ENCODE measurements at regions not wholly inside any gene's neighbourhood (a gene's known extent, or its start where the extent isn't known, plus 50 kb on each side); places are given as distances from the start of the nearest gene placed in this dataset.
"Not testable (repeated sequence)": the region's sequence is repeated elsewhere in the genome, so short reads cannot be mapped to it uniquely, and the experiment has no call there.

DNA sequence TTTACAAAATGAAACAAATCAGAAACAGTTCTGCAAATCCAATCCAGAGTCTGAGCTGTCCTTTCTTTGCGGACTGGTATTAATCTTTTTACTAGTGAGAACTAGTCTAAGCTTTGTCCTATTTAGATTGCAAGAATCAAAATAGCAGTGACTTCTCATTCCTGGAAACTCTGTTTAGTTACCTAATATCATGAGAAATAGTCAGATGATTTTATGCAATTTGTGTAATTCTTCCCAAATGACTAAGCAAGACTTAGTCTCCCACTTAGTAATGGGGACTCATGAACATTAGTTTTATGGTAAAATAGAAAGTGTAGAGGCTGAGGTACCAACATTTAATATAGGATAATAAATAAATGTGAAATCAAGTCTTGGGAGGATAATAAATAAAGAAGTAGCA, 341.3 kb downstream of the DNAJB9 start:
- Histone ChIP-seq H3K36me3 (ENCODE audit: control insufficient read depth in 4 of 4, insufficient read depth in 3 of 4, low read depth in 1 of 4, low read length in 3 of 4) (no peaks in the 10 kb centered on the region), H3K4me1 (ENCODE audit: control insufficient read depth in 4 of 4, insufficient read depth in 4 of 4, low read length in 3 of 4) (no peaks in the 10 kb centered on the region), H3K9ac (ENCODE audit: low read depth in 1 of 2, low read length in 2 of 2) (no peak overlapping the region), H3K4me3 (ENCODE audit: low read depth in 1 of 3, low read length in 3 of 3) (no peak overlapping the region), H3K27me3 (ENCODE audit: control insufficient read depth in 4 of 4, insufficient read depth in 4 of 4, low read length in 3 of 4) (no peaks in the 10 kb centered on the region), H3K27ac (ENCODE audit: low read depth in 1 of 2, low read length in 2 of 2) (no peak overlapping the region), H3K9me3 (ENCODE audit: control insufficient read depth in 4 of 4, low read length in 3 of 4) (peaks cover 0 to 4% (median 2%) of the 10 kb centered on the region in 4 donors)
- DNase-seq (ENCODE audit: low spot score) = no peak
- 94% methylated on average over 1 of the region's 1 CpG for WGBS
- TF ChIP-seq RAD21 (IDR thresholded peaks at IDR 0.05) = no peak
- TF ChIP-seq EGR1 (IDR thresholded peaks at IDR 0.05; ENCODE audit: low read depth in 2 of 2) = no peak
- TF ChIP-seq, protein P1, sequence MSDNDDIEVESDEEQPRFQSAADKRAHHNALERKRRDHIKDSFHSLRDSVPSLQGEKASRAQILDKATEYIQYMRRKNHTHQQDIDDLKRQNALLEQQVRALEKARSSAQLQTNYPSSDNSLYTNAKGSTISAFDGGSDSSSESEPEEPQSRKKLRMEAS (IDR thresholded peaks at IDR 0.05) = no peak
- TF ChIP-seq HNF4A (conservative IDR thresholded peaks at IDR 0.05) = no peak
- no peak for TF ChIP-seq RXRA (IDR thresholded peaks at IDR 0.05)

DNA sequence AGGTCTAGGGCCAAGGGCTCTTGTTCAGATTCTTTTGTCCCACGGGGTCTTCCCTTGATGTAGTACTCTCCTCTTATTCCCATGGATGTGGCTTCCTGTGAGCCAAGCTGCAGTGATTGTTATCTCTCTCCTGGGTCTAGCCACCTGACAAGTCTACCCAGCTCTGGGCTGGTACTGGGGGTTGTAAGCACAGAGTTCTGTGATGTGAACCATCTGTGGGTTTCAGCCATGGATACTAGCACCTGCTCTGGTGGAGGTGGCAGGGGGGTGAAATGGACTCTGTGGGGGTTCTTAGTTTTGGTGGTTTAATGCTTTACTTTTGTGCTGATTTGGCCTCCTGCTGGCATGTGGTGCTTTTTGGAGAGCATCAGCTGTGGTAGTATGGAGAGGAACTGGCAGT, 350.8 kb downstream of the DNAJB9 start:
- WGBS = 64% methylated on average over 1 of the region's 1 CpG
- TF ChIP-seq TAF1 (conservative IDR thresholded peaks at IDR 0.05) (no peak), RAD21 (IDR thresholded peaks at IDR 0.05) (no peak), EGR1 (IDR thresholded peaks at IDR 0.05; ENCODE audit: low read depth in 2 of 2) (no peak), SP1 (IDR thresholded peaks at IDR 0.05) (no peak), GABPA (IDR thresholded peaks at IDR 0.05 in 1 of 2, conservative IDR thresholded peaks at IDR 0.05 in 1 of 2) (no peak), HNF4A (conservative IDR thresholded peaks at IDR 0.05) (no peak), RXRA (IDR thresholded peaks at IDR 0.05) (no peak), FOXA1 (IDR thresholded peaks at IDR 0.05) (no peak), HNF4G (IDR thresholded peaks at IDR 0.05) (no peak), YY1 (IDR thresholded peaks at IDR 0.05) (no peak), FOXA2 (IDR thresholded peaks at IDR 0.05) (no peak), JUND (IDR thresholded peaks at IDR 0.05) (no peak)
- TF ChIP-seq, protein P2, sequence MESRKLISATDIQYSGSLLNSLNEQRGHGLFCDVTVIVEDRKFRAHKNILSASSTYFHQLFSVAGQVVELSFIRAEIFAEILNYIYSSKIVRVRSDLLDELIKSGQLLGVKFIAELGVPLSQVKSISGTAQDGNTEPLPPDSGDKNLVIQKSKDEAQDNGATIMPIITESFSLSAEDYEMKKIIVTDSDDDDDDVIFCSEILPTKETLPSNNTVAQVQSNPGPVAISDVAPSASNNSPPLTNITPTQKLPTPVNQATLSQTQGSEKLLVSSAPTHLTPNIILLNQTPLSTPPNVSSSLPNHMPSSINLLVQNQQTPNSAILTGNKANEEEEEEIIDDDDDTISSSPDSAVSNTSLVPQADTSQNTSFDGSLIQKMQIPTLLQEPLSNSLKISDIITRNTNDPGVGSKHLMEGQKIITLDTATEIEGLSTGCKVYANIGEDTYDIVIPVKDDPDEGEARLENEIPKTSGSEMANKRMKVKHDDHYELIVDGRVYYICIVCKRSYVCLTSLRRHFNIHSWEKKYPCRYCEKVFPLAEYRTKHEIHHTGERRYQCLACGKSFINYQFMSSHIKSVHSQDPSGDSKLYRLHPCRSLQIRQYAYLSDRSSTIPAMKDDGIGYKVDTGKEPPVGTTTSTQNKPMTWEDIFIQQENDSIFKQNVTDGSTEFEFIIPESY (IDR thresholded peaks at IDR 0.05) = no peak
- TF ChIP-seq, protein P1 (IDR thresholded peaks at IDR 0.05) = no peak
- TF ChIP-seq, protein P3, sequence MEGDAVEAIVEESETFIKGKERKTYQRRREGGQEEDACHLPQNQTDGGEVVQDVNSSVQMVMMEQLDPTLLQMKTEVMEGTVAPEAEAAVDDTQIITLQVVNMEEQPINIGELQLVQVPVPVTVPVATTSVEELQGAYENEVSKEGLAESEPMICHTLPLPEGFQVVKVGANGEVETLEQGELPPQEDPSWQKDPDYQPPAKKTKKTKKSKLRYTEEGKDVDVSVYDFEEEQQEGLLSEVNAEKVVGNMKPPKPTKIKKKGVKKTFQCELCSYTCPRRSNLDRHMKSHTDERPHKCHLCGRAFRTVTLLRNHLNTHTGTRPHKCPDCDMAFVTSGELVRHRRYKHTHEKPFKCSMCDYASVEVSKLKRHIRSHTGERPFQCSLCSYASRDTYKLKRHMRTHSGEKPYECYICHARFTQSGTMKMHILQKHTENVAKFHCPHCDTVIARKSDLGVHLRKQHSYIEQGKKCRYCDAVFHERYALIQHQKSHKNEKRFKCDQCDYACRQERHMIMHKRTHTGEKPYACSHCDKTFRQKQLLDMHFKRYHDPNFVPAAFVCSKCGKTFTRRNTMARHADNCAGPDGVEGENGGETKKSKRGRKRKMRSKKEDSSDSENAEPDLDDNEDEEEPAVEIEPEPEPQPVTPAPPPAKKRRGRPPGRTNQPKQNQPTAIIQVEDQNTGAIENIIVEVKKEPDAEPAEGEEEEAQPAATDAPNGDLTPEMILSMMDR (IDR thresholded peaks at IDR 0.05; ENCODE audit: low read depth, low read length, missing input control) = no peak
- TF ChIP-seq, protein P4, sequence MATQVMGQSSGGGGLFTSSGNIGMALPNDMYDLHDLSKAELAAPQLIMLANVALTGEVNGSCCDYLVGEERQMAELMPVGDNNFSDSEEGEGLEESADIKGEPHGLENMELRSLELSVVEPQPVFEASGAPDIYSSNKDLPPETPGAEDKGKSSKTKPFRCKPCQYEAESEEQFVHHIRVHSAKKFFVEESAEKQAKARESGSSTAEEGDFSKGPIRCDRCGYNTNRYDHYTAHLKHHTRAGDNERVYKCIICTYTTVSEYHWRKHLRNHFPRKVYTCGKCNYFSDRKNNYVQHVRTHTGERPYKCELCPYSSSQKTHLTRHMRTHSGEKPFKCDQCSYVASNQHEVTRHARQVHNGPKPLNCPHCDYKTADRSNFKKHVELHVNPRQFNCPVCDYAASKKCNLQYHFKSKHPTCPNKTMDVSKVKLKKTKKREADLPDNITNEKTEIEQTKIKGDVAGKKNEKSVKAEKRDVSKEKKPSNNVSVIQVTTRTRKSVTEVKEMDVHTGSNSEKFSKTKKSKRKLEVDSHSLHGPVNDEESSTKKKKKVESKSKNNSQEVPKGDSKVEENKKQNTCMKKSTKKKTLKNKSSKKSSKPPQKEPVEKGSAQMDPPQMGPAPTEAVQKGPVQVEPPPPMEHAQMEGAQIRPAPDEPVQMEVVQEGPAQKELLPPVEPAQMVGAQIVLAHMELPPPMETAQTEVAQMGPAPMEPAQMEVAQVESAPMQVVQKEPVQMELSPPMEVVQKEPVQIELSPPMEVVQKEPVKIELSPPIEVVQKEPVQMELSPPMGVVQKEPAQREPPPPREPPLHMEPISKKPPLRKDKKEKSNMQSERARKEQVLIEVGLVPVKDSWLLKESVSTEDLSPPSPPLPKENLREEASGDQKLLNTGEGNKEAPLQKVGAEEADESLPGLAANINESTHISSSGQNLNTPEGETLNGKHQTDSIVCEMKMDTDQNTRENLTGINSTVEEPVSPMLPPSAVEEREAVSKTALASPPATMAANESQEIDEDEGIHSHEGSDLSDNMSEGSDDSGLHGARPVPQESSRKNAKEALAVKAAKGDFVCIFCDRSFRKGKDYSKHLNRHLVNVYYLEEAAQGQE (IDR thresholded peaks at IDR 0.05) = no peak
- no peaks in the 10 kb centered on the region for H3K27me3 ChIP-seq (ENCODE audit: control insufficient read depth in 4 of 4, insufficient read depth in 4 of 4, low read length in 3 of 4)
- no peak overlapping the region for H3K4me3 ChIP-seq (ENCODE audit: low read depth in 1 of 3, low read length in 3 of 3)
- H3K9ac ChIP-seq (ENCODE audit: low read depth in 1 of 2, low read length in 2 of 2) = no peak overlapping the region
- no peak for DNase-seq (ENCODE audit: low spot score)
- H3K9me3 ChIP-seq (ENCODE audit: control insufficient read depth in 4 of 4, low read length in 3 of 4) = peaks cover 0 to 9% (median 2%) of the 10 kb centered on the region in 4 donors
- H3K27ac ChIP-seq (ENCODE audit: low read depth in 1 of 2, low read length in 2 of 2) = no peak overlapping the region
- H3K4me1 ChIP-seq (ENCODE audit: control insufficient read depth in 4 of 4, insufficient read depth in 4 of 4, low read length in 3 of 4) = no peaks in the 10 kb centered on the region
- H3K36me3 ChIP-seq (ENCODE audit: control insufficient read depth in 4 of 4, insufficient read depth in 3 of 4, low read depth in 1 of 4, low read length in 3 of 4) = no peaks in the 10 kb centered on the region

DNA sequence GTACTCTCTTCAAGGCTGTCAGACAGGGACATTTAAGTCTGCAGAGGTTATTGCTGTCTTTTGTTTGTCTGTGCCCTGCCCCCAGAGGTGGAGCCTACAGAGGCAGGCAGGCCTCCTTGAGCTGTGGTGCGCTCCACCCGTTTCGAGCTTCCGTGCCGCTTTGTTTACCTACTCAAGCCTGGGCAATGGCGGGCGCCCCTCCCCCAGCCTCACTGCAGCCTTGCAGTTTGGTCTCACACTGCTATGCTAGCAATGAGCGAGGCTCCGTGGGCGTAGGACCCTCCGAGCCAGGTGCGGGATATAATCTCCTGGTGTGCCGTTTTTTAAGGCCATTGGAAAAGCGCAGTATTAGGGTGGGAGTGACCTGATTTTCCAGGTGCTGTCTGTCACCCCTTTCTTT, 373.4 kb downstream of the DNAJB9 start:
- not testable (repeated sequence) for H3K4me3 ChIP-seq (ENCODE audit: low read depth in 1 of 3, low read length in 3 of 3); H3K27me3 ChIP-seq (ENCODE audit: control insufficient read depth in 4 of 4, insufficient read depth in 4 of 4, low read length in 3 of 4); DNase-seq (ENCODE audit: low spot score); H3K27ac ChIP-seq (ENCODE audit: low read depth in 1 of 2, low read length in 2 of 2); H3K4me1 ChIP-seq (ENCODE audit: control insufficient read depth in 4 of 4, insufficient read depth in 4 of 4, low read length in 3 of 4); H3K9ac ChIP-seq (ENCODE audit: low read depth in 1 of 2, low read length in 2 of 2); H3K9me3 ChIP-seq (ENCODE audit: control insufficient read depth in 4 of 4, low read length in 3 of 4); H3K36me3 ChIP-seq (ENCODE audit: control insufficient read depth in 4 of 4, insufficient read depth in 3 of 4, low read depth in 1 of 4, low read length in 3 of 4)
- 91% methylated on average over 14 of the region's 14 CpGs for WGBS

Measured in liver (tissue), 8 donors.